Thyroid gland (tissue), 4 donors: ENCODE measurements at regions not wholly inside any gene's neighbourhood (a gene's known extent, or its start where the extent isn't known, plus 50 kb on each side); places are given as distances from the start of the nearest gene placed in this dataset.
"Not testable (repeated sequence)": the region's sequence is repeated elsewhere in the genome, so short reads cannot be mapped to it uniquely, and the experiment has no call there.

Experiments
- POLR2A ChIP-seq, 2 donors: fragments of 450-650 bp; IDR thresholded peaks; one replicate each; pipeline ENCODE4 v1.6.1; 2017; ENCODE audit warnings: antibody characterized with exemption in 2 of 2, mild to moderate bottlenecking in 2 of 2, moderate library complexity in 1 of 2
- TF ChIP-seq, protein P1 (sequence below), 6 experiments: fragments of 200-600 bp in 3 of 6; fragments of 450-650 bp in 3 of 6; sonication (generic) in 3 of 6; IDR thresholded peaks; one replicate each; pipeline ENCODE4 v1.5.1; 2016 to 2019; ENCODE audit warnings: antibody characterized with exemption in 6 of 6, mild to moderate bottlenecking in 2 of 6, inconsistent platforms in 1 of 6, moderate library complexity in 1 of 6

- TF ChIP-seq, protein P1, sequence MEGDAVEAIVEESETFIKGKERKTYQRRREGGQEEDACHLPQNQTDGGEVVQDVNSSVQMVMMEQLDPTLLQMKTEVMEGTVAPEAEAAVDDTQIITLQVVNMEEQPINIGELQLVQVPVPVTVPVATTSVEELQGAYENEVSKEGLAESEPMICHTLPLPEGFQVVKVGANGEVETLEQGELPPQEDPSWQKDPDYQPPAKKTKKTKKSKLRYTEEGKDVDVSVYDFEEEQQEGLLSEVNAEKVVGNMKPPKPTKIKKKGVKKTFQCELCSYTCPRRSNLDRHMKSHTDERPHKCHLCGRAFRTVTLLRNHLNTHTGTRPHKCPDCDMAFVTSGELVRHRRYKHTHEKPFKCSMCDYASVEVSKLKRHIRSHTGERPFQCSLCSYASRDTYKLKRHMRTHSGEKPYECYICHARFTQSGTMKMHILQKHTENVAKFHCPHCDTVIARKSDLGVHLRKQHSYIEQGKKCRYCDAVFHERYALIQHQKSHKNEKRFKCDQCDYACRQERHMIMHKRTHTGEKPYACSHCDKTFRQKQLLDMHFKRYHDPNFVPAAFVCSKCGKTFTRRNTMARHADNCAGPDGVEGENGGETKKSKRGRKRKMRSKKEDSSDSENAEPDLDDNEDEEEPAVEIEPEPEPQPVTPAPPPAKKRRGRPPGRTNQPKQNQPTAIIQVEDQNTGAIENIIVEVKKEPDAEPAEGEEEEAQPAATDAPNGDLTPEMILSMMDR (IDR thresholded peaks at IDR 0.05): not testable (repeated sequence)
- TF ChIP-seq POLR2A (IDR thresholded peaks at IDR 0.05): not testable (repeated sequence)
These were observed 784.6 kb downstream of the TTLL7 start for GRCh38 chr1:83214317-83214716.
